HFF-Myc (cell line): ENCODE measurements at regions not wholly inside any gene's neighbourhood (a gene's known extent, or its start where the extent isn't known, plus 50 kb on each side); places are given as distances from the start of the nearest gene placed in this dataset.

Experiments used
- DNase-seq: peaks from one replicate; pipeline ENCODE4 v3.0.0-alpha.2; 2011; ENCODE audit warnings: low read depth; ENCODE audit errors: extremely low read depth
- H3K4me3 ChIP-seq: replicated peaks from 2 replicates; pipeline ENCODE4 v1.5.1; 2011; ENCODE audit warnings: low read depth, mild to moderate bottlenecking, control low read depth, low read length
- CTCF ChIP-seq: IDR thresholded peaks from 2 replicates; pipeline ENCODE4 v1.5.1; 2012; ENCODE audit warnings: mild to moderate bottlenecking, low read depth, low read length, control low read depth; ENCODE audit errors: missing control alignments

DNA sequence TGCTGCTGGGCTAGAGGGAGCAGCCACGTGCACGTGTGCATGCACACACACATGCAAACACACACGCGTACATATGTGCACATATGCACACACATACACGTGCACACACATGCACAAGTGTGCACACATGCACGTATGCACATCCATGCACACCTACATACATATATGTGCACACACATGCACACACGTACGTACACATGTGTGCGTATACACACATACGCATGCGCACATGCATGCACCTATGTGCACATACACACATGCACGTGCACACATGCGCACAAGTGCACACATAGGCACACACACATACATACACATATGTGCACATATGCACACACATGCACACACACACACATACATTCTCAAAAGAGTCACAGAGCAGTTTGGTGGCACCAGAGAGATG, 85.9 kb upstream of the SLC25A33 start:
- no peak for TF ChIP-seq CTCF
- H3K4me3 ChIP-seq, result no peak overlapping the region
- DNase-seq, result no peak

GRCh38 chr1:9453779-9454418, 85.4 kb upstream of the SLC25A33 start:
- no peak overlapping the region for H3K4me3 ChIP-seq
- no peak for DNase-seq
- no peak for TF ChIP-seq CTCF

GRCh38 chr1:9454494-9455066, 84.7 kb upstream of the SLC25A33 start:
- no peak overlapping the region for H3K4me3 ChIP-seq
- no peak for DNase-seq
- no peak for TF ChIP-seq CTCF

DNA sequence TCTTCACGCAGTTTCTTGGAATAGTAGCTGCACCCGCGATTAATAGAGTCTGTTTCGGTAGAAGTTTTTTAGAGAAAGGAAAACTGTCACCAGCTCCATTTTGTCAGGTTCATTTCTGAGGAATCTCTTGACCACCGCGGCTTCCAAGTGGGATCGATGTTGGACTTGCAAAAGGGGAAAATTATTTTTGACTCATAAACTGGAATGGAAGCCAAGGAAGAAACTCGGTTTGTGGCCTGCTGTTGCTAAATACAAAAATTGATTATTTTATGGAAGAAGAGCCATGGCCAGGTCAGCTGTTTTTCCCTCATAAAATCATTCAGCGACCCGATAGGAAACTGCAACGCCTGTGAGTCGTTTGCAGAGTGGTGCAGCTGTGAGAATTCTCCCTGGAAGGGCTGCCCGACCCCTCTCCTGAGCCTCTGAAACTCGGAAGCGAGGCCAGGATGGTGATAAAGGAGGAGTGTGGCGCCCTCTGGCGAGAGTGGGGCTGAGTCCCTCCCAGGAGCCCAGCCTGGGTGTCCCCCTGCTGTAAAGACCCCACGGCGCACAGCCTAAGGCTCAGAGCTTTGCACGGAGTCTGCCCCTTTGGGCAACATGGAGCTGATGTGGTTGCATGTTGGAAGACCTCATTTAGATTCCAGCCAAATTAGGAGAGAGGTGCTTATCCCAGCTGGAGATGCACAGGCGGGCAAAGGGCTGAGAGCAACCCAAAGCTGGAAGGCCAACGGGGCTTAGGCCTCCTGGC, 83.6 kb upstream of the SLC25A33 start:
- no peak overlapping the region for H3K4me3 ChIP-seq
- peak; percentile 80 for TF ChIP-seq CTCF
- no peak for DNase-seq

- no peak overlapping the region for H3K4me3 ChIP-seq
- no peak for DNase-seq
- no peak for TF ChIP-seq CTCF
Observed at GRCh38 chr1:9456833-9457232, 82.4 kb upstream of the SLC25A33 start.

DNA sequence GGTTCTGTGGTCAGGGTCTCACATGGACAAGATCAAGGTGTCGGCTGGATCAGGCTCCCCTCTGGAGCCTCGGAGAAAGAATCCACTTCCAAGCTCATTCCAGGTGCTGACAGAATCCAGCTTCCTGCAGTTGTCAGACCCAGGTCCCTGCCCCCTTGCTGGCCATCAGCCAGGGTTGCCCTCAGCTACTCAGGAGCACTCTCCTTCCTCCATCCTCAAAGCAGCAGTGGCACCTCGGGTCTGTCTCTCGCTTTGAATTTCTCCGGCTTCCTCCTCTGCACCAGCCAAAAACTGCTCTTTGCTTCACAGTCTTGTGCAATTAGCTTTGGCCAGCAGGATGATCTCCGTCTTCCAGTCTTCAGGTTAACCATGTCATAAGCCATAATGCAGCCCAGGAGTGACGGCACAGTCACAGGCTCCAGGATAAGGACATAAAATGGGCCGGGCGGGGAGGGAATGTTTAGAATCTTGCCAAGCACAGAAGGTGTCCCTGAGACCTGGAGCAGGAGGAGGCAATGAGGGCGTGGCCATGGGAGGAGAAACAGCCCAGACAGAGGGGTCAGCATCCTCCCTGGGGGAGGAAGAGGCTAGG, 79.4 kb upstream of the SLC25A33 start:
- TF ChIP-seq CTCF, result no peak
- no peak overlapping the region for H3K4me3 ChIP-seq
- no peak for DNase-seq
